Umbilical cord (tissue), 1 donor: ENCODE measurements at regions not wholly inside any gene's neighbourhood (a gene's known extent, or its start where the extent isn't known, plus 50 kb on each side); places are given as distances from the start of the nearest gene placed in this dataset.
"Not testable (repeated sequence)": the region's sequence is repeated elsewhere in the genome, so short reads cannot be mapped to it uniquely, and the experiment has no call there.

Experiments used
- DNase-seq: peaks from one replicate; pipeline ENCODE4 v3.0.0-alpha.2; 2015; ENCODE audit warnings: low spot score

- DNase-seq = no peak
Measured at GRCh38 chr16:47907109-47907508, 248.7 kb downstream of the ABCC12 start.

- no peak for DNase-seq
Measured at GRCh38 chr16:47905771-47906170, 250.0 kb downstream of the ABCC12 start.

- no peak for DNase-seq
Measured at GRCh38 chr16:47904691-47905090, 251.1 kb downstream of the ABCC12 start.

GRCh38 chr16:47903470-47903869 is 252.3 kb downstream of the ABCC12 start:
- DNase-seq = no peak

GRCh38 chr16:47897105-47897504 is 258.7 kb downstream of the ABCC12 start:
- not testable (repeated sequence) for DNase-seq

- no peak for DNase-seq
Measured at GRCh38 chr16:47895146-47895545, 260.6 kb downstream of the ABCC12 start.

- DNase-seq = no peak
Measured at GRCh38 chr16:47892999-47893398, 262.8 kb downstream of the ABCC12 start.

- DNase-seq = no peak
Measured at GRCh38 chr16:47888734-47889133, 267.1 kb downstream of the ABCC12 start.

- peak; percentile 17 for DNase-seq
Measured at GRCh38 chr16:47888142-47888541, 267.7 kb downstream of the ABCC12 start.

GRCh38 chr16:47887496-47887895 is 268.3 kb downstream of the ABCC12 start:
- no peak for DNase-seq

GRCh38 chr16:47886631-47887415 is 269.0 kb downstream of the ABCC12 start:
- DNase-seq = peak; percentile 4

- no peak for DNase-seq
Measured at GRCh38 chr16:47886139-47886538, 269.7 kb downstream of the ABCC12 start.

- DNase-seq = no peak
Measured at GRCh38 chr16:47885489-47885888, 270.3 kb downstream of the ABCC12 start.

- DNase-seq = no peak
Measured at GRCh38 chr16:47884116-47884725, 271.6 kb downstream of the ABCC12 start.

- DNase-seq = no peak
Measured at GRCh38 chr16:47881574-47881973, 274.2 kb downstream of the ABCC12 start.

- no peak for DNase-seq
Measured at GRCh38 chr16:47880653-47881052, 275.1 kb downstream of the ABCC12 start.

- no peak for DNase-seq
Measured at GRCh38 chr16:47877166-47877565, 278.6 kb downstream of the ABCC12 start.

- DNase-seq = no peak
Measured at GRCh38 chr16:47876511-47876910, 279.3 kb downstream of the ABCC12 start.

GRCh38 chr16:47873434-47873833 is 282.4 kb downstream of the ABCC12 start:
- no peak for DNase-seq

GRCh38 chr16:47872225-47872624 is 283.6 kb downstream of the ABCC12 start:
- no peak for DNase-seq

GRCh38 chr16:47866423-47866822 is 289.4 kb downstream of the ABCC12 start:
- DNase-seq = no peak

- DNase-seq = no peak
Measured at GRCh38 chr16:47865337-47865855, 290.4 kb downstream of the ABCC12 start.

- not testable (repeated sequence) for DNase-seq
Measured at GRCh38 chr16:47864262-47864661, 291.5 kb downstream of the ABCC12 start.
